ES-I3 (cell line): ENCODE measurements at regions not wholly inside any gene's neighbourhood (a gene's known extent, or its start where the extent isn't known, plus 50 kb on each side); places are given as distances from the start of the nearest gene placed in this dataset.
"Not testable (repeated sequence)": the region's sequence is repeated elsewhere in the genome, so short reads cannot be mapped to it uniquely, and the experiment has no call there.

Experiments
- H3K36me3 ChIP-seq: 2 replicates; pipeline ENCODE4 v1.6.1; 2013; ENCODE audit warnings: mild to moderate bottlenecking, low read length, control low read depth, moderate library complexity; ENCODE audit not compliant: insufficient read depth
- H3K4me1 ChIP-seq: 2 replicates; pipeline ENCODE4 v1.6.1; 2013; ENCODE audit warnings: mild to moderate bottlenecking, control low read depth, low read length; ENCODE audit not compliant: insufficient read depth
- H3K9ac ChIP-seq: 2 replicates; pipeline ENCODE4 v1.6.1; 2013; ENCODE audit warnings: low read depth, mild to moderate bottlenecking, low read length, moderate library complexity
- H3K9me3 ChIP-seq: 2 replicates; pipeline ENCODE4 v1.6.1; 2013; ENCODE audit warnings: mild to moderate bottlenecking, low read length, moderate library complexity; ENCODE audit not compliant: control insufficient read depth, insufficient read depth

GRCh38 chr18:30440351-30440750 lies 602.2 kb downstream of the DSC3 start:
- Histone ChIP-seq H3K4me1 (no peaks in the 10 kb centered on the region), H3K9me3 (no peaks in the 10 kb centered on the region), H3K9ac (no peak overlapping the region), H3K36me3 (no peaks in the 10 kb centered on the region)

- no peak overlapping the region for H3K9ac ChIP-seq
- no peaks in the 10 kb centered on the region for H3K36me3 ChIP-seq
Measured at GRCh38 chr18:30439174-30439573, 603.4 kb downstream of the DSC3 start.

GRCh38 chr18:30432349-30432748 lies 610.2 kb downstream of the DSC3 start:
- Histone ChIP-seq H3K9ac (no peak overlapping the region), H3K9me3 (no peaks in the 10 kb centered on the region), H3K36me3 (no peaks in the 10 kb centered on the region), H3K4me1 (no peaks in the 10 kb centered on the region; the same call in 1 of the 2 replicates)

More at GRCh38 chr18:30439174-30439573, 603.4 kb downstream of the DSC3 start:
- no peaks in the 10 kb centered on the region for H3K9me3 ChIP-seq
- no peaks in the 10 kb centered on the region for H3K4me1 ChIP-seq

GRCh38 chr18:30419399-30419798 lies 623.1 kb downstream of the DSC3 start:
- not testable (repeated sequence) for H3K36me3 ChIP-seq, H3K4me1 ChIP-seq, H3K9me3 ChIP-seq

GRCh38 chr18:30415903-30416302 lies 626.6 kb downstream of the DSC3 start:
- Histone ChIP-seq H3K4me1 (no peaks in the 10 kb centered on the region), H3K9ac (no peak overlapping the region), H3K9me3 (no peaks in the 10 kb centered on the region), H3K36me3 (no peaks in the 10 kb centered on the region)

More at GRCh38 chr18:30419399-30419798, 623.1 kb downstream of the DSC3 start:
- not testable (repeated sequence) for H3K9ac ChIP-seq

GRCh38 chr18:30409120-30409519 lies 633.4 kb downstream of the DSC3 start:
- Histone ChIP-seq H3K9ac (no peak overlapping the region), H3K4me1 (no peaks in the 10 kb centered on the region), H3K36me3 (no peaks in the 10 kb centered on the region), H3K9me3 (no peaks in the 10 kb centered on the region; the same call in 1 of the 2 replicates)

GRCh38 chr18:30406728-30407127 lies 635.8 kb downstream of the DSC3 start:
- Histone ChIP-seq H3K4me1 (no peaks in the 10 kb centered on the region), H3K9me3 (no peaks in the 10 kb centered on the region; the same call in 1 of the 2 replicates), H3K36me3 (no peaks in the 10 kb centered on the region), H3K9ac (no peak overlapping the region)

- Histone ChIP-seq H3K9me3 (no peaks in the 10 kb centered on the region; the same call in 1 of the 2 replicates), H3K4me1 (no peaks in the 10 kb centered on the region), H3K36me3 (no peaks in the 10 kb centered on the region), H3K9ac (no peak overlapping the region)
Measured at GRCh38 chr18:30405038-30405437, 637.5 kb downstream of the DSC3 start.

- no peak overlapping the region for H3K9ac ChIP-seq
- H3K9me3 ChIP-seq: no peaks in the 10 kb centered on the region; the same call in 1 of the 2 replicates
- no peaks in the 10 kb centered on the region for H3K36me3 ChIP-seq
- H3K4me1 ChIP-seq: no peaks in the 10 kb centered on the region
Measured at GRCh38 chr18:30404422-30404821, 638.1 kb downstream of the DSC3 start.

- no peaks in the 10 kb centered on the region for H3K36me3 ChIP-seq
- H3K9ac ChIP-seq: no peak overlapping the region
- no peaks in the 10 kb centered on the region for H3K9me3 ChIP-seq
- H3K4me1 ChIP-seq: no peaks in the 10 kb centered on the region
Measured at GRCh38 chr18:30403278-30403677, 639.3 kb downstream of the DSC3 start.

- no peaks in the 10 kb centered on the region for H3K36me3 ChIP-seq
- no peak overlapping the region for H3K9ac ChIP-seq
- H3K9me3 ChIP-seq: no peaks in the 10 kb centered on the region
- H3K4me1 ChIP-seq: no peaks in the 10 kb centered on the region; the same call in 1 of the 2 replicates
Measured at GRCh38 chr18:30387401-30387800, 655.1 kb downstream of the DSC3 start.

- no peaks in the 10 kb centered on the region for H3K36me3 ChIP-seq
- no peaks in the 10 kb centered on the region for H3K9me3 ChIP-seq
- no peaks in the 10 kb centered on the region; the same call in 1 of the 2 replicates for H3K4me1 ChIP-seq
- no peak overlapping the region for H3K9ac ChIP-seq
Measured at GRCh38 chr18:30386624-30387023, 655.9 kb downstream of the DSC3 start.

- Histone ChIP-seq H3K9me3 (no peaks in the 10 kb centered on the region), H3K36me3 (no peaks in the 10 kb centered on the region), H3K9ac (no peak overlapping the region), H3K4me1 (no peaks in the 10 kb centered on the region; the same call in 1 of the 2 replicates)
Measured at GRCh38 chr18:30385684-30386083, 656.9 kb downstream of the DSC3 start.

GRCh38 chr18:30381826-30382225 lies 660.7 kb downstream of the DSC3 start:
- Histone ChIP-seq H3K4me1 (peaks cover 1% of the 10 kb centered on the region; the same call in 1 of the 2 replicates), H3K9me3 (no peaks in the 10 kb centered on the region), H3K36me3 (no peaks in the 10 kb centered on the region), H3K9ac (no peak overlapping the region)

- Histone ChIP-seq H3K36me3 (no peaks in the 10 kb centered on the region), H3K9ac (no peak overlapping the region), H3K9me3 (no peaks in the 10 kb centered on the region; the same call in 1 of the 2 replicates), H3K4me1 (peaks cover 3% of the 10 kb centered on the region; the same call in 1 of the 2 replicates)
Measured at GRCh38 chr18:30378097-30378496, 664.4 kb downstream of the DSC3 start.
